DMS 273 (cell line): ENCODE measurements at regions not wholly inside any gene's neighbourhood (a gene's known extent, or its start where the extent isn't known, plus 50 kb on each side); places are given as distances from the start of the nearest gene placed in this dataset.

ENCODE experiments used
- DNase-seq: peaks from one replicate; lab custom pipeline; 2025; ENCODE audit not compliant: unreplicated experiment; lab: John Stamatoyannopoulos, UW

GRCh38 chr9:16193066-16193465 lies 640.2 kb downstream of the CCDC171 start:
- no peak for DNase-seq

GRCh38 chr9:16196206-16196605 lies 643.4 kb downstream of the CCDC171 start:
- DNase-seq = no peak

GRCh38 chr9:16197578-16198370 lies 644.9 kb downstream of the CCDC171 start:
- no peak for DNase-seq

- no peak for DNase-seq
Observed at GRCh38 chr9:16198996-16199395, 646.2 kb downstream of the CCDC171 start.

- DNase-seq = no peak
Observed at GRCh38 chr9:16202221-16202620, 649.4 kb downstream of the CCDC171 start.

- no peak for DNase-seq
Observed at GRCh38 chr9:16202914-16203728, 650.3 kb downstream of the CCDC171 start.

- DNase-seq = no peak
Observed at GRCh38 chr9:16203729-16204573, 651.1 kb downstream of the CCDC171 start.

- DNase-seq = no peak
Observed at GRCh38 chr9:16205455-16205854, 652.6 kb downstream of the CCDC171 start.

GRCh38 chr9:16206518-16206917 lies 653.7 kb downstream of the CCDC171 start:
- DNase-seq = no peak

- DNase-seq = no peak
Observed at GRCh38 chr9:16207161-16207560, 654.3 kb downstream of the CCDC171 start.

GRCh38 chr9:16210440-16210839 lies 657.6 kb downstream of the CCDC171 start:
- DNase-seq = no peak

- DNase-seq = no peak
Observed at GRCh38 chr9:16211946-16212345, 658.5 kb downstream of the BNC2 start.

- no peak for DNase-seq
Observed at GRCh38 chr9:16213781-16214515, 656.5 kb downstream of the BNC2 start.

GRCh38 chr9:16214677-16215352 lies 655.7 kb downstream of the BNC2 start:
- DNase-seq = no peak

GRCh38 chr9:16215353-16215680 lies 655.2 kb downstream of the BNC2 start:
- DNase-seq = no peak

- DNase-seq = no peak
Observed at GRCh38 chr9:16217943-16218701, 652.3 kb downstream of the BNC2 start.

- no peak for DNase-seq
Observed at GRCh38 chr9:16221366-16221765, 649.1 kb downstream of the BNC2 start.

- DNase-seq = no peak
Observed at GRCh38 chr9:16221822-16222547, 648.5 kb downstream of the BNC2 start.
